MV-4-11 (cell line): ENCODE measurements at regions not wholly inside any gene's neighbourhood (a gene's known extent, or its start where the extent isn't known, plus 50 kb on each side); places are given as distances from the start of the nearest gene placed in this dataset.

Experiments used
- DNase-seq: peaks from one replicate; lab custom pipeline; 2025; lab: John Stamatoyannopoulos, UW

DNA sequence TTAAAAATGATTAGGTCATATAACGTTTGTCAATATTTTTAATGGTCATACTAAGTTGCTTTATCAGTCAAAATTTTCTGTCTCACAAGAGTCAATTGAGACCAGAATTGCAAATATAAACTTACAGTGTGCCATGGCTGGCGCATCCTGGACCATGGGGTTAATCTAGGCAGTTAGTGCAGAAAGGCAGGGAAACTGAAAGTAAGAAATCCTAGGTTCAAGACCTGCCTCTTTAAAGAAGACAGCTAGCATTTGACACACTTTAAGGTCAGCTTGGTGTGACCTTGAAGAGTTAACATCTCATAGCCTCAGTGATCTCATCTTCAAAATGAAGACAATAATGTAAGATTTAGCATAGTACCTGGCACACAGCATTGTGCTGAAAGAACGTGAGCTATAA is 210.0 kb upstream of the DAB1 start:
- no peak for DNase-seq

- DNase-seq, result no peak
Measured at GRCh38 chr1:57633056-57633455, 209.2 kb upstream of the DAB1 start.

- DNase-seq, result no peak
Measured at GRCh38 chr1:57632401-57632800, 208.5 kb upstream of the DAB1 start.

- no peak for DNase-seq
Measured at GRCh38 chr1:57627612-57628011, 203.8 kb upstream of the DAB1 start.

GRCh38 chr1:57623791-57624538 is 200.1 kb upstream of the DAB1 start:
- DNase-seq, result no peak

GRCh38 chr1:57623039-57623790 is 199.4 kb upstream of the DAB1 start:
- DNase-seq, result no peak

- no peak for DNase-seq
Measured at GRCh38 chr1:57621776-57622175, 197.9 kb upstream of the DAB1 start.

- no peak for DNase-seq
Measured at GRCh38 chr1:57620605-57621004, 196.7 kb upstream of the DAB1 start.

DNA sequence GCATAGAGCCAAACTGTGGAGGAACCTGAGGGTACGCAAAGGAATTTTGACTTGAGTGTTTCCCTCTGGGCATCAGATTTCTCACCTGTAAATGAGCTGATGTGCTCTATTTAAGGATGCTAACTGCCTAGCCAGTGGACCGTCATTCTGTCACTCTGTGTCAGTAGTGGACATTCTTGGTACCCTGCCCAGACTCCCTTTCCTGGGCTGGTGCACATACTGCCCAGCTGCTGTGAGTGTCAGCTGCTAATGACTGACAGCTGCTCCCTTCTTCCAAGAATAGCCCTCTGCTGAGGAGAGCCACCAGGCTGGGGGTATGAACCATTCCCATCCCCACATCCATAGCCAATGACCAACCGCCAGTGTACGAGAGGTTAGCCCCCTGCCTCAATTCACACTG is 193.1 kb upstream of the DAB1 start:
- no peak for DNase-seq

DNA sequence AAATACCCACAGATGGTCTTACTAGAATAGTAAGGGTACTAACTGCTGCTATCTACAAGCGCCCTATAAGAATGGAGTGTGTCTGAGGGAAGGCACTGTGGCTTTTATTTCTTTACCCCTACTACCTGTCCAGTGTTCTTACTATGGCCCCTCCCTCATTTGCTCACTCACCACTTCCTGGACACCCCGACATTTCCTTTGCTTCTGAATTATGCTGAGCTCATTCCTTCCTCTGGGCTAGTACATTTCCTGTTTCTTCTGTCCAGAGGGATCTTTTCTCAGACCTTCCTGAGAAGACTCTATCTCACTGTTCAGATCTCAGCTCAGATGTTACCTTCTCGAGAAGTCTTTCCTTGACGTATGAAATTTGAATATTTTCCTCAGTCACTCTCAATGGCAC is 192.1 kb upstream of the DAB1 start:
- DNase-seq, result no peak

- no peak for DNase-seq
Measured at GRCh38 chr1:57612833-57613232, 189.0 kb upstream of the DAB1 start.

GRCh38 chr1:57605933-57606332 is 182.1 kb upstream of the DAB1 start:
- DNase-seq, result no peak

DNA sequence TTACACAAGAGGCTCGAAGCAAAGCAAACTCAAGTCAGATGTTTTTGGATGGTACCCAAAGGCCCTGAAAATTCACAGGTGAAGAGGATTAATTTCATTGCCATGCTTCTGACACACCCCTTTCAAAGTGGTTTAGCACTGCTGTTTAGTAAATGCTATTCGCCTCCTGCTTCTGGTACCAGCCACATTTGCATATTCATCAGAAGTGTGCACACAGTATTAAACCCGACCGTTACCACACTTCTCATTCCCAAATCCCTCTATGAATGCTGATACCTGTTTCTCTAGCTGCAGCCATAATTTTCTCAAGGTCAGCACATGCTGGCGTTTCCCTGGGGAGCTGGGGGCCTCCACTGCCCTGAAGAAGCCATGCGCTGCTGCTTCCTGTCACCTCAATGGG is 179.8 kb upstream of the DAB1 start:
- no peak for DNase-seq

DNA sequence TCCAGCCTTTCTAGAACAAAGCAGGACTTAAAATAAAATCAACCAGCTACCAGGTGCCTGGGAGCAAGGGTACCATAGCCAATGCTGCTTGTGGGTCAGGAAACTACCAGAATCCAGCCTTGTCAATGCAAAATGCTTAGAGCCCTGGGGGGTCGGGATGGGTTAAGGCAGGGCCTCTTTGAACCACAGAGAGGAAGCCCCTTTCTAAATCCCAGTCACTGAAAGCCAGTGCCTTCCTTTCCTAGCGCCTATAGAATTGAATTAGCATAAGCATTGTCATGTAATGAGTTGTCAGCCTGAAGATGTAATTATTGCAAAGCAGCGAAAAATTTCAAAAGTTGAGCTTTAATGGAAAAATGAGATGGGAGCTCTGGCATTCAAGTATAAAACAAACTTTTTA is 176.6 kb upstream of the DAB1 start:
- DNase-seq, result no peak

DNA sequence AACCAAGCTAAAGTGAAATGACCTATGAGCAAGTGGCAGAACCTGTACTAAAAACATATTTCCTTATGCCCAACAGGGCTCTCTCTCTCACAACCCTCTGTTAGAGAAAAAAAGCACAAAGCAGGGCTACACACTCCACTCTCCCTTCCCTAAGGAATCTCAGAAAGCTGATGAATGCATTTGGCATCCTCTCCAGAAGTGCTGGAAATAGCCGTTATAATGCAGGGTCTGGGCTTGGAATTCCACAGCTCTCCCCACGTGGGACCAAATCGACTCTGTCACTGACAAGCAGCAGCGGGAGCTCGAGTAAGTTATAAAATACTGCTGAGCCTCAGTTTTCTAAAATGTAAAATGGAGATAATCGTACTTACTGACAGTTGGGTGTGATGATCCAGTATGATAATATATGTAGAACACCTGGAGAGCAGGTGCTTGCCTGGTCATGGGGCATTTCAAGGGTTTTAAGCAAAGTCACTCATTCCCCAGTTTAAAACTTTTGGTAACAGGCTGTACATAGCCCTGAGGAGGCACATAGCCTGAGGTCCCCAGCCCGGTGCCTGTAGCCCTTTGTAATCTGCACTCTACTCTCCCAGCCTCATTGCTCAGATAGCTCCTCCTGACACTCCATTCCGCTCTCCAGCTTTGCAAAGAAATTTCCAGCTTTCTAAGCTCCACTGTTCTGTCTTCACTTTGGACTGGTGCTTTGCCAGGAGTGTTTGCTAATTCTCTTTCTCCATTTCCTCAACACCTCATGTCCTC is 175.6 kb upstream of the DAB1 start:
- DNase-seq, result no peak

- no peak for DNase-seq
Measured at GRCh38 chr1:57597036-57597435, 173.2 kb upstream of the DAB1 start.

DNA sequence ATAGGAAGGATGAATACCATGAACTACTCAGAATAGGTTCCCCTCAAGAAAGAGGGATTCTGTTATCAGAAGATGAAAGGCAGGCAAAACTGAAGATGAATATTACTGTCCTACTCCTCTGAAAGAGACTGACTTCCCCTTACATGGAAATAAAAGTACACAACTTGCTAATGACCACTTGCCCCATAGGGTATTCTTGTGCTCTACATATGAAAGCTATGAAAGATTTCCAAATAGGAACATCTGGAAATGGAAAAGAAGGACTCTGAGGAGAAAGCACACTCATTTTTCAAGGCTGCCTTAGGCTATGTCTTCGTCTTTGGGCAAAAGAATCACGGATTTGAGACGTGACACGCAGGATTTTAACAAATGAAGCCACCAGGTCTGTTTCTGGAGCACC is 170.1 kb upstream of the DAB1 start:
- DNase-seq, result no peak

- DNase-seq, result no peak
Measured at GRCh38 chr1:57591842-57592241, 168.0 kb upstream of the DAB1 start.

DNA sequence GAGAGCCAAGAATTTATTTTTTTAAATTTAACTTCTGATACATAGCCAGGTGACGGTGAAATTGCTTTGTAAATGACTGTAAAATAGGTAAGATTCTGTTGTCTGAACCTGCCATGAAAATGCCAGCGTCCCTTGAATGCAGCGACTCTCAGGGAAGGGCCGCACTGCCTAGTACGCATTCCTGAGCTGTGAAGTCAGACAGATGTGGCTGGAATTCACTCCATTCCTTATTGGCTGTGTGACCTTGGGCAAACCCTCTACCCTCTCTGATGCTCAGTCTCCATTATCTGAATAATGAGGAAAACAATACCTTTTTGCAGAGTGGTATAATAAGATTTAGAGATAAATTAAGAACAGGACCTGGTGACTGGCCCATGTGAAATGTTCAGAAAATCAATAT is 167.1 kb upstream of the DAB1 start:
- DNase-seq, result no peak

- no peak for DNase-seq
Measured at GRCh38 chr1:57586842-57587241, 163.0 kb upstream of the DAB1 start.

DNA sequence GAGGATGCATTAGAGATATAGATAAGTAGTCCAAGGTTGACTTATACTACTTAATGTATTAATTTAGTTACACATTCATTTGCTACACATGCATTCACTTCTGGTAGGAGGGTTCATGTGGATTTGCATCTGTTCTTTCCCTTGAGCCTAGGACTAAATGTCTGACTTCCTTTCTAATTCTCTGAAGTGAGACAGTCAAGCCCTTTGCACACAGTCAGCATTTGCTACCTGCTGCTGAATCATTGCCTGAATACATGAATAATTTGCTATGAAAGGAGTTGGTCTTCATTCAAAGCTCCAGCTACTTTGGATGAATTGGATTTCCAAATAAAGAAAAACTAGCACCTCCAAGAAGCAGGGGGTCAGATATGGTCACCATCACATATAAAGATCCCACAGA is 154.8 kb upstream of the DAB1 start:
- DNase-seq, result no peak

- DNase-seq, result no peak
Measured at GRCh38 chr1:57578099-57578498, 154.2 kb upstream of the DAB1 start.

GRCh38 chr1:57576756-57577155 is 152.9 kb upstream of the DAB1 start:
- DNase-seq, result no peak
